ENCODE measurements at regions not wholly inside any gene's neighbourhood (a gene's known extent, or its start where the extent isn't known, plus 50 kb on each side); places are given as distances from the start of the nearest gene placed in this dataset.

- no peak overlapping the region for H3K27ac ChIP-seq
- no peak overlapping the region for H3K9ac ChIP-seq
- no peak overlapping the region for H2AFZ ChIP-seq
- no peaks in the 10 kb centered on the region for H3K4me1 ChIP-seq
- no peak overlapping the region for H3K4me3 ChIP-seq (ENCODE audit: low read depth, low read length)
- H3K36me3 ChIP-seq (ENCODE audit: control insufficient read depth, insufficient read depth, low read length) = no peaks in the 10 kb centered on the region
- no peaks in the 10 kb centered on the region for H3K79me2 ChIP-seq
- no peak for TF ChIP-seq CTCF (IDR thresholded peaks at IDR 0.05)
- no peak overlapping the region for H3K4me2 ChIP-seq (ENCODE audit: low read length)
- no peaks in the 10 kb centered on the region for H3K9me3 ChIP-seq (ENCODE audit: control insufficient read depth, low read length)
- H3K27me3 ChIP-seq (ENCODE audit: control insufficient read depth, insufficient read depth, low read length) = no peaks in the 10 kb centered on the region
These were observed 119.4 kb upstream of the PACRGL start for GRCh38 chr4:20580907-20581306.

GRCh38 chr4:20589436-20589835 is 110.8 kb upstream of the PACRGL start:
- Histone ChIP-seq H3K4me1 (no peaks in the 10 kb centered on the region), H3K27ac (no peak overlapping the region), H2AFZ (no peak overlapping the region), H3K79me2 (no peaks in the 10 kb centered on the region), H3K36me3 (ENCODE audit: control insufficient read depth, insufficient read depth, low read length) (no peaks in the 10 kb centered on the region), H3K27me3 (ENCODE audit: control insufficient read depth, insufficient read depth, low read length) (no peaks in the 10 kb centered on the region), H3K4me2 (ENCODE audit: low read length) (no peak overlapping the region), H3K9me3 (ENCODE audit: control insufficient read depth, low read length) (no peaks in the 10 kb centered on the region), H3K9ac (no peak overlapping the region), H3K4me3 (ENCODE audit: low read depth, low read length) (no peak overlapping the region)
- TF ChIP-seq CTCF (IDR thresholded peaks at IDR 0.05) = no peak

GRCh38 chr4:20590849-20591248 is 109.4 kb upstream of the PACRGL start:
- no peak overlapping the region for H3K4me2 ChIP-seq (ENCODE audit: low read length)
- no peaks in the 10 kb centered on the region for H3K36me3 ChIP-seq (ENCODE audit: control insufficient read depth, insufficient read depth, low read length)
- H3K27me3 ChIP-seq (ENCODE audit: control insufficient read depth, insufficient read depth, low read length) = no peaks in the 10 kb centered on the region
- no peak overlapping the region for H3K4me3 ChIP-seq (ENCODE audit: low read depth, low read length)
- no peaks in the 10 kb centered on the region for H3K9me3 ChIP-seq (ENCODE audit: control insufficient read depth, low read length)
- no peaks in the 10 kb centered on the region for H3K4me1 ChIP-seq
- H3K79me2 ChIP-seq = no peaks in the 10 kb centered on the region
- H3K9ac ChIP-seq = no peak overlapping the region
- TF ChIP-seq CTCF (IDR thresholded peaks at IDR 0.05) = no peak
- no peak overlapping the region for H3K27ac ChIP-seq
- H2AFZ ChIP-seq = no peak overlapping the region

- Histone ChIP-seq H3K9ac (no peak overlapping the region), H3K27me3 (ENCODE audit: control insufficient read depth, insufficient read depth, low read length) (no peaks in the 10 kb centered on the region), H3K36me3 (ENCODE audit: control insufficient read depth, insufficient read depth, low read length) (no peaks in the 10 kb centered on the region), H3K79me2 (no peaks in the 10 kb centered on the region), H3K4me2 (ENCODE audit: low read length) (no peak overlapping the region), H2AFZ (no peak overlapping the region), H3K4me3 (ENCODE audit: low read depth, low read length) (no peak overlapping the region), H3K27ac (no peak overlapping the region), H3K9me3 (ENCODE audit: control insufficient read depth, low read length) (no peaks in the 10 kb centered on the region), H3K4me1 (no peaks in the 10 kb centered on the region)
- no peak for TF ChIP-seq CTCF (IDR thresholded peaks at IDR 0.05)
These were observed 108.7 kb upstream of the PACRGL start for GRCh38 chr4:20591571-20591970.

- Histone ChIP-seq H3K79me2 (no peaks in the 10 kb centered on the region), H3K9me3 (ENCODE audit: control insufficient read depth, low read length) (no peaks in the 10 kb centered on the region), H2AFZ (no peak overlapping the region), H3K9ac (no peak overlapping the region), H3K27me3 (ENCODE audit: control insufficient read depth, insufficient read depth, low read length) (no peaks in the 10 kb centered on the region), H3K4me2 (ENCODE audit: low read length) (no peak overlapping the region), H3K36me3 (ENCODE audit: control insufficient read depth, insufficient read depth, low read length) (no peaks in the 10 kb centered on the region), H3K4me3 (ENCODE audit: low read depth, low read length) (no peak overlapping the region), H3K4me1 (no peaks in the 10 kb centered on the region), H3K27ac (no peak overlapping the region)
- TF ChIP-seq CTCF (IDR thresholded peaks at IDR 0.05) = no peak
These were observed 108.2 kb upstream of the PACRGL start for GRCh38 chr4:20592013-20592412.

All from parathyroid adenoma (tissue), 2 donors.